Pulmonary artery endothelial cell (primary cell): ENCODE measurements at regions not wholly inside any gene's neighbourhood (a gene's known extent, or its start where the extent isn't known, plus 50 kb on each side); places are given as distances from the start of the nearest gene placed in this dataset.

Source experiments
- DNase-seq: peaks from one replicate; pipeline ENCODE4 v3.0.0-alpha.2; 2011; ENCODE audit warnings: low read depth, low spot score

GRCh38 chr12:107277855-107278254 lies 184.5 kb upstream of the CRY1 start:
- DNase-seq: peak; percentile 77

GRCh38 chr12:107282628-107283027 lies 189.3 kb upstream of the CRY1 start:
- no peak for DNase-seq

GRCh38 chr12:107283652-107284051 lies 190.3 kb upstream of the CRY1 start:
- DNase-seq: no peak

GRCh38 chr12:107284692-107285091 lies 191.3 kb upstream of the CRY1 start:
- no peak for DNase-seq

- DNase-seq: no peak
Observed at GRCh38 chr12:107287436-107288413, 194.4 kb upstream of the CRY1 start.

- no peak for DNase-seq
Observed at GRCh38 chr12:107288414-107289127, 195.2 kb upstream of the CRY1 start.

- no peak for DNase-seq
Observed at GRCh38 chr12:107291018-107291417, 197.7 kb upstream of the CRY1 start.

GRCh38 chr12:107296681-107297089 lies 203.3 kb upstream of the CRY1 start:
- DNase-seq: no peak

- DNase-seq: no peak
Observed at GRCh38 chr12:107302649-107303341, 209.4 kb upstream of the CRY1 start.

- no peak for DNase-seq
Observed at GRCh38 chr12:107304588-107305532, 211.5 kb upstream of the CRY1 start.

GRCh38 chr12:107306141-107306659 lies 212.9 kb upstream of the CRY1 start:
- DNase-seq: no peak

GRCh38 chr12:107308310-107308709 lies 215.0 kb upstream of the CRY1 start:
- DNase-seq: no peak

- DNase-seq: no peak
Observed at GRCh38 chr12:107309020-107309419, 215.7 kb upstream of the CRY1 start.

GRCh38 chr12:107310621-107311020 lies 217.3 kb upstream of the CRY1 start:
- DNase-seq: no peak

- DNase-seq: no peak
Observed at GRCh38 chr12:107311682-107312081, 218.3 kb upstream of the CRY1 start.

GRCh38 chr12:107317751-107318555 lies 224.6 kb upstream of the CRY1 start:
- peak; percentile 63 for DNase-seq

- no peak for DNase-seq
Observed at GRCh38 chr12:107318556-107318805, 225.1 kb upstream of the CRY1 start.

GRCh38 chr12:107318806-107319532 lies 225.6 kb upstream of the CRY1 start:
- no peak for DNase-seq

GRCh38 chr12:107319533-107320032 lies 226.2 kb upstream of the CRY1 start:
- no peak for DNase-seq
